ENCODE measurements at regions not wholly inside any gene's neighbourhood (a gene's known extent, or its start where the extent isn't known, plus 50 kb on each side); places are given as distances from the start of the nearest gene placed in this dataset.
A peak's percentile ranks its signal among the peaks of the same experiment; 100 is the strongest.

DNA sequence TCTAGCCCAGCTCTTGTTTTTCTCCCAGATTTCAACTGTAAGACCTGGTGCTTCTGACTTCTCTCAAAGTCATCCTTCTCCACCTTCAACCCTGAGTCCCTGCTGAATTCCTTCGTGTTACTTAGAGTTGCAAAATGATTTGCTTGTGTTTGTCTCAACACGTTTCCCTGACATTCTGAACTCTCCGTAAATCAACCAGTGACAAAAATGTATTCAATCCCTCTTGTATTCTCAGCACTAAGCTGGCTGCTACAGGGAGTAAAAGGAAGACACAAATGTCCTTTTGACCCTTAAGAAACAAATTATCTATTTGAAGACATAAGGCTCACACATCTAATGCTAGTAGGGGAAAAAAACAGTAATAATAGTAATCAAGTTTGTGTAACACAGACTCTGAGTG is 514.0 kb upstream of the TMPO start:
- FAIRE-seq (no peak), DNase-seq (ENCODE audit: insufficient read length, low spot score) (no peak)
- no peak for TF ChIP-seq CTCF (IDR thresholded peaks at IDR 0.05; ENCODE audit: insufficient read depth, missing control alignments)

DNA sequence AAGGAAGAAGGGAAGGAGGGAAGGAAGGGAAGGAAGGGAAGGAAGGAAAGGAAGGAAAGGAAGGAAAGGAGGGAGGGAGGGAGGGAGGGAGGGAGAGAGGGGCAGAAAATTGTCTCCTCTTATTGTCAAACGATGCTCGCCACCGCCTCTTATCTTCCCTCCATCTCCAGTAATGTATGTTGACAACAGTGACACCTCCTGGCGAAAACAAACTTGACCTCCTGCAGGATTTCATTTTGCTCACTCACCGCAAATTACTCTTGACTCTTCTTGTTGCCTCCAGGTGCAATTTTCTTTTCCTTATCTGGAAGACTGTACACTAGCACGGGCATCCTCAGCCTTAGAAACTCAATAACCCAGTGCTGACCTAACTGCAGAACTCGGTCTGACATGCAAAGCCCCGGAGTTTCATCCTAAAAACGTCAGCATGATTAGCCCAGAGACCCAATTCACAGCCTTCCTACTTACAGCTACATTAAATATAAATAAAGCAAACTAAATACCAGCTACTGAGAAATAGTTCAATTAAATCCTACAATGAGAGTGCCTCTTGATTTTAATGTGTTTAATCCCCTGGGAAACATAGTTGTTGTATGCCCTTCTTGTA is 512.4 kb upstream of the TMPO start:
- TF ChIP-seq CTCF (IDR thresholded peaks at IDR 0.05; ENCODE audit: insufficient read depth, missing control alignments), result peak; percentile 60
- FAIRE-seq, result no peak
- DNase-seq (ENCODE audit: insufficient read length, low spot score), result no peak

GRCh38 chr12:98007963-98008362 is 507.4 kb upstream of the TMPO start:
- TF ChIP-seq CTCF (IDR thresholded peaks at IDR 0.05; ENCODE audit: insufficient read depth, missing control alignments), result no peak
- DNase-seq (ENCODE audit: insufficient read length, low spot score) (no peak), FAIRE-seq (no peak)

- no peak for TF ChIP-seq CTCF (IDR thresholded peaks at IDR 0.05; ENCODE audit: insufficient read depth, missing control alignments)
- no peak for FAIRE-seq
- DNase-seq (ENCODE audit: insufficient read length, low spot score), result no peak
Observed at GRCh38 chr12:98013560-98013959, 501.8 kb upstream of the TMPO start.

GRCh38 chr12:98018836-98019235 is 496.6 kb upstream of the TMPO start:
- no peak for TF ChIP-seq CTCF (IDR thresholded peaks at IDR 0.05; ENCODE audit: insufficient read depth, missing control alignments)
- DNase-seq (ENCODE audit: insufficient read length, low spot score) (no peak), FAIRE-seq (no peak)

DNA sequence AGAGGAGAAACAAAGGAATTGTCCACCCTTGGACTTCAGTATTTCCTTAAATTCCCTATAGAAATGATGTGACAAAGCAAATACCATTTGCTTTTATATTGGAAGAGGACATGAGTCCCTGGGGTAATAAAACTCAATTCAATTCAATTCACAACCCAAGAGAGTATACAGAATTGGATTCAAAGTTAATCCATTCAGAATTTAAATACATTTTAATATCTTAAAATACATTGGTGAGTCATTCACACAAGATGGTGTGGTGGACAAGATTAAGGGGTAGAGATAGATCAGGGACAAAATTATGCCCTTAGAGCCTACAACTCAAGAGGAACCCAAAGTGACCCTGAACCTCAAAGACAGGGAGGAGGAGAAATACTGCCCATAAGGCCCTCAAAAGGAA is 495.0 kb upstream of the TMPO start:
- TF ChIP-seq CTCF (IDR thresholded peaks at IDR 0.05; ENCODE audit: insufficient read depth, missing control alignments), result no peak
- FAIRE-seq (no peak), DNase-seq (ENCODE audit: insufficient read length, low spot score) (no peak)

- DNase-seq (ENCODE audit: insufficient read length, low spot score), result no peak
- FAIRE-seq, result no peak
Observed at GRCh38 chr12:98022961-98023360, 492.4 kb upstream of the TMPO start.

More at GRCh38 chr12:98022961-98023360, 492.4 kb upstream of the TMPO start:
- no peak for TF ChIP-seq CTCF (IDR thresholded peaks at IDR 0.05; ENCODE audit: insufficient read depth, missing control alignments)
